Activated T-cell treated with anti-CD3 and anti-CD28 coated beads, Interleukin-2, amount 50 U/mL, for 1 hour (primary cell): ENCODE measurements at regions not wholly inside any gene's neighbourhood (a gene's known extent, or its start where the extent isn't known, plus 50 kb on each side); places are given as distances from the start of the nearest gene placed in this dataset.
"Not testable (repeated sequence)": the region's sequence is repeated elsewhere in the genome, so short reads cannot be mapped to it uniquely, and the experiment has no call there.

Source experiments
- DNase-seq: peaks from one replicate; pipeline ENCODE4 v3.0.0-alpha.2; 2020

GRCh38 chr1:14420686-14421085 is 177.8 kb upstream of the KAZN start:
- DNase-seq = no peak

- no peak for DNase-seq
These were observed 177.0 kb upstream of the KAZN start for GRCh38 chr1:14421295-14421976.

- DNase-seq = no peak
These were observed 176.4 kb upstream of the KAZN start for GRCh38 chr1:14421977-14422609.

GRCh38 chr1:14424325-14425002 is 174.0 kb upstream of the KAZN start:
- no peak for DNase-seq

GRCh38 chr1:14426854-14427253 is 171.6 kb upstream of the KAZN start:
- no peak for DNase-seq

- DNase-seq = no peak
These were observed 168.9 kb upstream of the KAZN start for GRCh38 chr1:14429577-14429976.

GRCh38 chr1:14432728-14433127 is 165.8 kb upstream of the KAZN start:
- DNase-seq = not testable (repeated sequence)

- no peak for DNase-seq
These were observed 163.0 kb upstream of the KAZN start for GRCh38 chr1:14435368-14436023.

GRCh38 chr1:14437417-14437918 is 161.0 kb upstream of the KAZN start:
- DNase-seq = no peak

GRCh38 chr1:14438127-14438769 is 160.2 kb upstream of the KAZN start:
- no peak for DNase-seq

GRCh38 chr1:14439015-14439414 is 159.5 kb upstream of the KAZN start:
- DNase-seq = no peak

GRCh38 chr1:14440166-14440565 is 158.3 kb upstream of the KAZN start:
- DNase-seq = no peak

- DNase-seq = no peak
These were observed 157.8 kb upstream of the KAZN start for GRCh38 chr1:14440731-14441130.

- DNase-seq = no peak
These were observed 157.2 kb upstream of the KAZN start for GRCh38 chr1:14441302-14441741.

- no peak for DNase-seq
These were observed 155.8 kb upstream of the KAZN start for GRCh38 chr1:14442669-14443068.

GRCh38 chr1:14443164-14443787 is 155.2 kb upstream of the KAZN start:
- no peak for DNase-seq

GRCh38 chr1:14451217-14451616 is 147.3 kb upstream of the KAZN start:
- DNase-seq = no peak

GRCh38 chr1:14452551-14452950 is 145.9 kb upstream of the KAZN start:
- DNase-seq = no peak

- DNase-seq = no peak
These were observed 138.3 kb upstream of the KAZN start for GRCh38 chr1:14460173-14460572.

GRCh38 chr1:14462851-14463250 is 135.6 kb upstream of the KAZN start:
- no peak for DNase-seq

- no peak for DNase-seq
These were observed 132.5 kb upstream of the KAZN start for GRCh38 chr1:14466006-14466405.

GRCh38 chr1:14467112-14467511 is 131.4 kb upstream of the KAZN start:
- no peak for DNase-seq
